Occipital lobe (tissue), 1 donor: ENCODE measurements at regions not wholly inside any gene's neighbourhood (a gene's known extent, or its start where the extent isn't known, plus 50 kb on each side); places are given as distances from the start of the nearest gene placed in this dataset.

Experiments
- DNase-seq: peaks from one replicate; lab custom pipeline; 2025; lab: John Stamatoyannopoulos, UW

- DNase-seq = no peak
These were observed 536.5 kb downstream of the TNS3 start for GRCh38 chr7:47045207-47046051.

GRCh38 chr7:47044625-47045024 is 537.3 kb downstream of the TNS3 start:
- no peak for DNase-seq

GRCh38 chr7:47043304-47043703 is 538.6 kb downstream of the TNS3 start:
- no peak for DNase-seq

GRCh38 chr7:47042669-47043068 is 539.2 kb downstream of the TNS3 start:
- DNase-seq = no peak

- DNase-seq = no peak
These were observed 541.0 kb downstream of the TNS3 start for GRCh38 chr7:47040795-47041347.

- DNase-seq = no peak
These were observed 542.0 kb downstream of the TNS3 start for GRCh38 chr7:47039904-47040303.

GRCh38 chr7:47039089-47039648 is 542.7 kb downstream of the TNS3 start:
- DNase-seq = no peak

GRCh38 chr7:47038621-47039020 is 543.3 kb downstream of the TNS3 start:
- no peak for DNase-seq

- DNase-seq = no peak
These were observed 544.3 kb downstream of the TNS3 start for GRCh38 chr7:47037607-47038006.

- no peak for DNase-seq
These were observed 545.0 kb downstream of the TNS3 start for GRCh38 chr7:47036909-47037308.

- DNase-seq = no peak
These were observed 546.4 kb downstream of the TNS3 start for GRCh38 chr7:47035522-47035921.

GRCh38 chr7:47034180-47034579 is 547.7 kb downstream of the TNS3 start:
- DNase-seq = no peak

- no peak for DNase-seq
These were observed 549.4 kb downstream of the TNS3 start for GRCh38 chr7:47032536-47032908.

GRCh38 chr7:47031786-47032535 is 550.0 kb downstream of the TNS3 start:
- DNase-seq = no peak

- DNase-seq = no peak
These were observed 553.6 kb downstream of the TNS3 start for GRCh38 chr7:47028284-47028683.

GRCh38 chr7:47027695-47028240 is 554.1 kb downstream of the TNS3 start:
- no peak for DNase-seq

- DNase-seq = no peak
These were observed 555.0 kb downstream of the TNS3 start for GRCh38 chr7:47026780-47027361.

- no peak for DNase-seq
These were observed 556.9 kb downstream of the TNS3 start for GRCh38 chr7:47024991-47025390.

GRCh38 chr7:47008461-47008860 is 573.5 kb downstream of the TNS3 start:
- no peak for DNase-seq

- no peak for DNase-seq
These were observed 574.4 kb downstream of the TNS3 start for GRCh38 chr7:47007471-47007870.

- no peak for DNase-seq
These were observed 581.4 kb downstream of the TNS3 start for GRCh38 chr7:47000561-47000960.

- no peak for DNase-seq
These were observed 582.0 kb downstream of the TNS3 start for GRCh38 chr7:46999866-47000265.
